ENCODE measurements at regions not wholly inside any gene's neighbourhood (a gene's known extent, or its start where the extent isn't known, plus 50 kb on each side); places are given as distances from the start of the nearest gene placed in this dataset.

DNA sequence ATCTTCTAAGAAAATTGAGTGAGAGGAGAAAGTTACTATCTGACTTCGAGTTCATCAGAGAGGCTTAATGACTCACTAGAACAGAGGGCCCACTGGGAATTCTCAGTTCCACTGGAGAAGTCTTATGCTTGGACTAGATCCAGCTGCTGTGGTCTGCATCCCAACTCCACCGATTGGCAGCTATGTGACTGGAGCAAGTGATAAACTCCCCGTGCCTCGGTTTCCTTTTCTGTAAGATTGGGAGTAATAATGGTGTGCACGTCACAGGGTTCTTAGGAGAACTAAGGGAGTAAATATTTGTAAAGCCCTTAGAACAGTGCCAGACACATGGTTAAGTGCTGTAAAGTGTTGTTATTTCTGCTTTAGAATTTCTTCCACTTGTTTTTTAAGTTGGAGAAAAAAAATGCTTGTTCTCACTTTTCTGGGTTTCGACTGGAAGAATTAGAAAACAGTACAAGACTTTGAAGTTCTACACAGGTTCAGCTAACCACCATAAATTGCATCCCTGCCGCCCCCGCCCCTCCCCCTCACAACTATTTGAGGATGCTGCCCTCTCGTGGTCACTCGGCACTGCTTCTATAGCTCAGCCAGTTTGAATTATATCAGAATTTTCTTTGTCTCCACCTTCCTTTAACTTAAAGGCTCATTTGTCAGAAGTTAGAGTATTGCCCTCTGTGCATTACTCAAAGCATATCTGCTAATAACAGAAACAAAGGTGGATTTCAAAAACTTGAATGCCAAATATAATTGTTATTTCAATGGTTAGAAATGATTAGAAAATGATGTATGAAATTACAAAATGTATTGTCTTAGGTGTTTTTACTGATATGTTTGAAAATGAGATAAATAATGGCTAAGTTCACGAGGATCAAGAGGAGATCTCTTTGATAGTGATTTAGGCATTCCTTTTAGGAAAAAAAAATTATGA lies 95.0 kb upstream of the IFNGR1 start:
- TF ChIP-seq, protein P1, sequence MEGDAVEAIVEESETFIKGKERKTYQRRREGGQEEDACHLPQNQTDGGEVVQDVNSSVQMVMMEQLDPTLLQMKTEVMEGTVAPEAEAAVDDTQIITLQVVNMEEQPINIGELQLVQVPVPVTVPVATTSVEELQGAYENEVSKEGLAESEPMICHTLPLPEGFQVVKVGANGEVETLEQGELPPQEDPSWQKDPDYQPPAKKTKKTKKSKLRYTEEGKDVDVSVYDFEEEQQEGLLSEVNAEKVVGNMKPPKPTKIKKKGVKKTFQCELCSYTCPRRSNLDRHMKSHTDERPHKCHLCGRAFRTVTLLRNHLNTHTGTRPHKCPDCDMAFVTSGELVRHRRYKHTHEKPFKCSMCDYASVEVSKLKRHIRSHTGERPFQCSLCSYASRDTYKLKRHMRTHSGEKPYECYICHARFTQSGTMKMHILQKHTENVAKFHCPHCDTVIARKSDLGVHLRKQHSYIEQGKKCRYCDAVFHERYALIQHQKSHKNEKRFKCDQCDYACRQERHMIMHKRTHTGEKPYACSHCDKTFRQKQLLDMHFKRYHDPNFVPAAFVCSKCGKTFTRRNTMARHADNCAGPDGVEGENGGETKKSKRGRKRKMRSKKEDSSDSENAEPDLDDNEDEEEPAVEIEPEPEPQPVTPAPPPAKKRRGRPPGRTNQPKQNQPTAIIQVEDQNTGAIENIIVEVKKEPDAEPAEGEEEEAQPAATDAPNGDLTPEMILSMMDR (IDR thresholded peaks at IDR 0.05 in 4 of 5, conservative IDR thresholded peaks at IDR 0.05 in 1 of 5), result peak; percentile 76 to 85 (median 77)
- TF ChIP-seq POLR2A (IDR thresholded peaks at IDR 0.05), result no peak

All from gastrocnemius medialis (tissue), 4 donors.